ENCODE measurements at regions not wholly inside any gene's neighbourhood (a gene's known extent, or its start where the extent isn't known, plus 50 kb on each side); places are given as distances from the start of the nearest gene placed in this dataset.
"Not testable (repeated sequence)": the region's sequence is repeated elsewhere in the genome, so short reads cannot be mapped to it uniquely, and the experiment has no call there.

- no peak for TF ChIP-seq ZFP3 (CRISPR knock-in tag; IDR thresholded peaks at IDR 0.05)
- TF ChIP-seq TCF4 (CRISPR knock-in tag; IDR thresholded peaks at IDR 0.05; ENCODE audit: borderline replicate concordance): no peak
- TF ChIP-seq BACH2 (CRISPR knock-in tag; IDR thresholded peaks at IDR 0.05; ENCODE audit: borderline replicate concordance): no peak
- no peak for TF ChIP-seq ZNF8 (CRISPR knock-in tag; IDR thresholded peaks at IDR 0.05)
- TF ChIP-seq ISL1 (CRISPR knock-in tag; IDR thresholded peaks at IDR 0.05): no peak
- no peak for TF ChIP-seq TSHZ2 (CRISPR knock-in tag; IDR thresholded peaks at IDR 0.05)
- no peak for TF ChIP-seq POU6F1 (CRISPR knock-in tag; IDR thresholded peaks at IDR 0.05; ENCODE audit: borderline replicate concordance, low read depth)
- no peak for TF ChIP-seq TOX (CRISPR knock-in tag; IDR thresholded peaks at IDR 0.05; ENCODE audit: borderline replicate concordance)
- TF ChIP-seq ZFP30 (CRISPR knock-in tag; IDR thresholded peaks at IDR 0.05): no peak
- no peak for ATAC-seq
Observed at GRCh38 chr1:30525631-30525970, 197.8 kb downstream of the MATN1 start.

- TF ChIP-seq CSDC2 (CRISPR knock-in tag; IDR thresholded peaks at IDR 0.05): no peak
- TF ChIP-seq ZFP3 (CRISPR knock-in tag; IDR thresholded peaks at IDR 0.05): no peak
- TF ChIP-seq PPARA (CRISPR knock-in tag; IDR thresholded peaks at IDR 0.05; ENCODE audit: borderline replicate concordance): no peak
- no peak for TF ChIP-seq TCF4 (CRISPR knock-in tag; IDR thresholded peaks at IDR 0.05; ENCODE audit: borderline replicate concordance)
- no peak for TF ChIP-seq ZFP30 (CRISPR knock-in tag; IDR thresholded peaks at IDR 0.05)
- TF ChIP-seq SNAI2 (CRISPR knock-in tag; IDR thresholded peaks at IDR 0.05): no peak
- TF ChIP-seq CREB5 (CRISPR knock-in tag; IDR thresholded peaks at IDR 0.05; ENCODE audit: low read depth): no peak
- TF ChIP-seq CSRNP3 (CRISPR knock-in tag; IDR thresholded peaks at IDR 0.05): no peak
- no peak for TF ChIP-seq PATZ1 (CRISPR knock-in tag; IDR thresholded peaks at IDR 0.05; ENCODE audit: borderline replicate concordance)
- TF ChIP-seq BACH2 (CRISPR knock-in tag; IDR thresholded peaks at IDR 0.05; ENCODE audit: borderline replicate concordance): no peak
- TF ChIP-seq ARNTL (CRISPR knock-in tag; IDR thresholded peaks at IDR 0.05; ENCODE audit: borderline replicate concordance, low read depth): no peak
- TF ChIP-seq ZC3H10 (CRISPR knock-in tag; IDR thresholded peaks at IDR 0.05): no peak
- TF ChIP-seq GLIS3 (CRISPR knock-in tag; IDR thresholded peaks at IDR 0.05): no peak
- no peak for TF ChIP-seq ESRRG (CRISPR knock-in tag; IDR thresholded peaks at IDR 0.05)
- TF ChIP-seq POU6F1 (CRISPR knock-in tag; IDR thresholded peaks at IDR 0.05; ENCODE audit: borderline replicate concordance, low read depth): no peak
- TF ChIP-seq ZNF565 (CRISPR knock-in tag; conservative IDR thresholded peaks at IDR 0.05; ENCODE audit: low read depth): no peak
- ATAC-seq: no peak
Observed at GRCh38 chr1:30524840-30525617, 198.4 kb downstream of the MATN1 start.

- not testable (repeated sequence) for ATAC-seq
Observed at GRCh38 chr1:30524025-30524555, 199.3 kb downstream of the MATN1 start.
